WTC11 (cell line): ENCODE measurements at regions not wholly inside any gene's neighbourhood (a gene's known extent, or its start where the extent isn't known, plus 50 kb on each side); places are given as distances from the start of the nearest gene placed in this dataset.
"Not testable (repeated sequence)": the region's sequence is repeated elsewhere in the genome, so short reads cannot be mapped to it uniquely, and the experiment has no call there.

Experiments
- ATAC-seq: fragments of 200-7000 bp; cut with Tn5 transposase; 2 replicates; pipeline ENCODE4 v1.10.0; 2021; ENCODE audit warnings: mild to moderate bottlenecking, moderate library complexity
- CTCF ChIA-PET: fragments of 300-600 bp; sonication (Branson Sonifier 250); formaldehyde crosslinking; loops from one replicate; lab custom pipeline; 2021; ENCODE audit warnings: antibody characterized with exemption; lab: Charles Lee
- POLR2A ChIA-PET: fragments of 350-600 bp; sonication (Branson Sonifier 250); formaldehyde crosslinking; loops from one replicate; lab custom pipeline; 2021; ENCODE audit warnings: antibody characterized with exemption; lab: Charles Lee
- DNase-seq: peaks from one replicate; pipeline ENCODE4 v3.0.0; 2021; ENCODE audit warnings: low spot score
- H3K27ac Mint-ChIP-seq: 2 replicates; pipeline ENCODE4 v1.8.0; 2021; ENCODE audit warnings: mixed read lengths
- H3K27me3 Mint-ChIP-seq: 2 replicates; pipeline ENCODE4 v1.8.0; 2021; ENCODE audit warnings: low read depth, mild to moderate bottlenecking, moderate library complexity, mixed read lengths
- H3K36me3 Mint-ChIP-seq: 2 replicates; pipeline ENCODE4 v1.8.0; 2021; ENCODE audit warnings: mixed read lengths
- H3K4me1 Mint-ChIP-seq: 2 replicates; pipeline ENCODE4 v1.8.0; 2022; ENCODE audit warnings: mixed read lengths
- H3K4me3 Mint-ChIP-seq: 2 replicates; pipeline ENCODE4 v1.8.0; 2021; ENCODE audit warnings: mild to moderate bottlenecking, moderate library complexity, mixed read lengths
- H3K9me3 Mint-ChIP-seq: 2 replicates; pipeline ENCODE4 v1.8.0; 2021; ENCODE audit warnings: mixed read lengths
- TF ChIP-seq, protein P1 (sequence below): sonication (generic); formaldehyde crosslinking; IDR thresholded peaks from 2 replicates; pipeline ENCODE4 v1.8.0; 2022; ENCODE audit warnings: mild to moderate bottlenecking, missing genetic modification reagents
- TF ChIP-seq, protein P2 (sequence below): sonication (generic); formaldehyde crosslinking; IDR thresholded peaks from 2 replicates; pipeline ENCODE4 v1.8.1; 2022; ENCODE audit warnings: low read depth, mild to moderate bottlenecking, moderate library complexity, missing genetic modification reagents, borderline replicate concordance
- TF ChIP-seq, protein P3 (sequence below): fragments of 200-600 bp; IDR thresholded peaks from 2 replicates; pipeline ENCODE4 v1.8.0; 2022; ENCODE audit warnings: antibody characterized with exemption

DNA sequence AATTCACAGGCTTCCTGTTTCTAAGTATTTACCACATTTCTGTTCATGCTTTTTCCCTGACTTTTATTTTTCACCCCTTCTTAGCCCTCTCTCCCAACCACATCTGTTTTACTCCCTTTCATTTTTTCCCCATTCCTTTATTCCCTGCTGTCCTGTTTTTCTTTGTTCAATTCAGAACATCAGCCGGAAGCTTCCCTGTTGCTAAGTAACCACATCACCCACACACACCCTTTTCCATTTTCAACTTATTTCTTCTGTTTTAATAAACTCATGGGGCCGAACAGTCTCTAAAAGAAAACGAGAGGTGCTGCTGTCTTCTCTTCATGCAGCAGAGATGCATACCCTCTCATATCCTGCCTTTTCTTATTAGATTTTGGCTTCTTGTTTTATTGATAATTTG lies 53.5 kb upstream of the CEP85L start (continued):
- TF ChIP-seq, protein P1, sequence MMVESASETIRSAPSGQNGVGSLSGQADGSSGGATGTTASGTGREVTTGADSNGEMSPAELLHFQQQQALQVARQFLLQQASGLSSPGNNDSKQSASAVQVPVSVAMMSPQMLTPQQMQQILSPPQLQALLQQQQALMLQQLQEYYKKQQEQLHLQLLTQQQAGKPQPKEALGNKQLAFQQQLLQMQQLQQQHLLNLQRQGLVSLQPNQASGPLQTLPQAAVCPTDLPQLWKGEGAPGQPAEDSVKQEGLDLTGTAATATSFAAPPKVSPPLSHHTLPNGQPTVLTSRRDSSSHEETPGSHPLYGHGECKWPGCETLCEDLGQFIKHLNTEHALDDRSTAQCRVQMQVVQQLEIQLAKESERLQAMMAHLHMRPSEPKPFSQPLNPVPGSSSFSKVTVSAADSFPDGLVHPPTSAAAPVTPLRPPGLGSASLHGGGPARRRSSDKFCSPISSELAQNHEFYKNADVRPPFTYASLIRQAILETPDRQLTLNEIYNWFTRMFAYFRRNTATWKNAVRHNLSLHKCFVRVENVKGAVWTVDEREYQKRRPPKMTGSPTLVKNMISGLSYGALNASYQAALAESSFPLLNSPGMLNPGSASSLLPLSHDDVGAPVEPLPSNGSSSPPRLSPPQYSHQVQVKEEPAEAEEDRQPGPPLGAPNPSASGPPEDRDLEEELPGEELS (CRISPR knock-in tag): no peak
- TF ChIP-seq, protein P2, sequence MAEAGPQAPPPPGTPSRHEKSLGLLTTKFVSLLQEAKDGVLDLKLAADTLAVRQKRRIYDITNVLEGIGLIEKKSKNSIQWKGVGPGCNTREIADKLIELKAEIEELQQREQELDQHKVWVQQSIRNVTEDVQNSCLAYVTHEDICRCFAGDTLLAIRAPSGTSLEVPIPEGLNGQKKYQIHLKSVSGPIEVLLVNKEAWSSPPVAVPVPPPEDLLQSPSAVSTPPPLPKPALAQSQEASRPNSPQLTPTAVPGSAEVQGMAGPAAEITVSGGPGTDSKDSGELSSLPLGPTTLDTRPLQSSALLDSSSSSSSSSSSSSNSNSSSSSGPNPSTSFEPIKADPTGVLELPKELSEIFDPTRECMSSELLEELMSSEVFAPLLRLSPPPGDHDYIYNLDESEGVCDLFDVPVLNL (CRISPR knock-in tag): no peak
- TF ChIP-seq, protein P3, sequence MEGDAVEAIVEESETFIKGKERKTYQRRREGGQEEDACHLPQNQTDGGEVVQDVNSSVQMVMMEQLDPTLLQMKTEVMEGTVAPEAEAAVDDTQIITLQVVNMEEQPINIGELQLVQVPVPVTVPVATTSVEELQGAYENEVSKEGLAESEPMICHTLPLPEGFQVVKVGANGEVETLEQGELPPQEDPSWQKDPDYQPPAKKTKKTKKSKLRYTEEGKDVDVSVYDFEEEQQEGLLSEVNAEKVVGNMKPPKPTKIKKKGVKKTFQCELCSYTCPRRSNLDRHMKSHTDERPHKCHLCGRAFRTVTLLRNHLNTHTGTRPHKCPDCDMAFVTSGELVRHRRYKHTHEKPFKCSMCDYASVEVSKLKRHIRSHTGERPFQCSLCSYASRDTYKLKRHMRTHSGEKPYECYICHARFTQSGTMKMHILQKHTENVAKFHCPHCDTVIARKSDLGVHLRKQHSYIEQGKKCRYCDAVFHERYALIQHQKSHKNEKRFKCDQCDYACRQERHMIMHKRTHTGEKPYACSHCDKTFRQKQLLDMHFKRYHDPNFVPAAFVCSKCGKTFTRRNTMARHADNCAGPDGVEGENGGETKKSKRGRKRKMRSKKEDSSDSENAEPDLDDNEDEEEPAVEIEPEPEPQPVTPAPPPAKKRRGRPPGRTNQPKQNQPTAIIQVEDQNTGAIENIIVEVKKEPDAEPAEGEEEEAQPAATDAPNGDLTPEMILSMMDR: no peak

DNA sequence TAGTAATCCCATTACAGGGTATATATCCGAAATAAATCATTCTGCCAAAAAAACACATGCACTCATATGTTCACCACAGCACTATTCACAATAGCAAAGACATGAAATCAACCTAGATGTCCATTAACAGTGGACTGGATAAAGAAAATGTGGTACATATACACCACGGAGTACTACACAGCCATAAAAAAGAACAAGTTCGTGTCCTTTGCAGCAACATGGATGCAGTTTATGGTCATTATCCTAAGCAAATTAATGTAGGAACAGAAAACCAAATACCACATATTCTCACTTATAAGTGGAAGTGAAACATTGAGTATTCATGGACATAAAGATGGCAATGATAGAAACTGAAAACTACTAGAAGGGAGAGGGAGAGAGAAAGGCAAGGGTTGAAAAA lies 49.9 kb upstream of the CEP85L start:
- ATAC-seq, H3K9me3 Mint-ChIP-seq, POLR2A ChIA-PET, H3K27ac Mint-ChIP-seq, CTCF ChIA-PET, DNase-seq, H3K36me3 Mint-ChIP-seq, H3K4me3 Mint-ChIP-seq, H3K27me3 Mint-ChIP-seq: not testable (repeated sequence)
- peaks cover 16% of the 10 kb centered on the region for H3K4me1 Mint-ChIP-seq
